ENCODE measurements at regions not wholly inside any gene's neighbourhood (a gene's known extent, or its start where the extent isn't known, plus 50 kb on each side); places are given as distances from the start of the nearest gene placed in this dataset.

- H2BK120ac ChIP-seq (replicated peaks; ENCODE audit: low read depth, low read length), result no peak overlapping the region
- H3K79me1 ChIP-seq (ENCODE audit: low read depth, low read length), result no peaks in the 10 kb centered on the region
- no peak overlapping the region for H4K91ac ChIP-seq (replicated peaks; ENCODE audit: insufficient read length, low read length)
- no peak for TF ChIP-seq FOSL1 (IDR thresholded peaks at IDR 0.05; ENCODE audit: insufficient read depth, low read depth, low read length)
- TF ChIP-seq CTCF (IDR thresholded peaks at IDR 0.05; ENCODE audit: control extremely low read depth in 1 of 3, insufficient read depth in 1 of 3, low read depth in 1 of 3, low read length in 3 of 3), result no peak
- no peak for TF ChIP-seq CEBPB (IDR thresholded peaks at IDR 0.05; ENCODE audit: low read depth, low read length)
- no peak for TF ChIP-seq GABPA (IDR thresholded peaks at IDR 0.05; ENCODE audit: borderline replicate concordance, insufficient read depth, low read length)
- no peak for TF ChIP-seq MAFK (IDR thresholded peaks at IDR 0.05; ENCODE audit: low read depth, low read length)
- no peak overlapping the region for H3K14ac ChIP-seq (ENCODE audit: insufficient read length)
- no peaks in the 10 kb centered on the region for H3K36me3 ChIP-seq (ENCODE audit: control insufficient read depth in 2 of 4, insufficient read depth in 4 of 4, low read length in 3 of 4)
- no peak overlapping the region for H2BK5ac ChIP-seq (ENCODE audit: low read depth, low read length)
- ChIA-PET POLR2A (ENCODE audit: partially characterized antibody) (no interaction called here), CTCF (ENCODE audit: partially characterized antibody) (interaction anchor here (0.6 to 1.5 kb wide), 3 partner anchors 11 to 84 kb away, joined by 3 read pairs; no protein-coding TSS in a partner anchor)
- H2BK15ac ChIP-seq (ENCODE audit: low read length), result no peak overlapping the region
- no peak overlapping the region for H3K4ac ChIP-seq (replicated peaks; ENCODE audit: insufficient read length, low read depth, low read length)
- H3K79me2 ChIP-seq (ENCODE audit: control insufficient read depth in 1 of 2, insufficient read depth in 2 of 2, low read length in 2 of 2), result no peaks in the 10 kb centered on the region
- H3K27me3 ChIP-seq (replicated peaks in 1 of 4; ENCODE audit: control insufficient read depth in 3 of 4, extremely low read depth in 1 of 4, insufficient read depth in 3 of 4, low read length in 3 of 4), result no peaks in the 10 kb centered on the region
- no peak overlapping the region for H2BK12ac ChIP-seq (ENCODE audit: low read depth, low read length)
- WGBS, 2 experiments (ENCODE audit: extremely low coverage in 1 of 2, insufficient coverage in 1 of 2, insufficient read length in 1 of 2, insufficient replicate concordance in 2 of 2, low coverage in 1 of 2, low lambda C conversion rate in 2 of 2, missing lambda C conversion rate in 1 of 2), result 97 to 100% methylated on average over 2 to 4 of the region's 4 CpGs
- no peak overlapping the region for H3K9ac ChIP-seq (replicated peaks in 1 of 4; ENCODE audit: extremely low read depth in 1 of 4, low read depth in 3 of 4, low read length in 3 of 4)
- no peak overlapping the region for H3K23ac ChIP-seq (ENCODE audit: insufficient read length)
- H3K18ac ChIP-seq (ENCODE audit: extremely low read depth, low read length), result no peak overlapping the region
- no peak overlapping the region for H4K8ac ChIP-seq (ENCODE audit: extremely low read depth, insufficient read depth, low read length)
- H2AFZ ChIP-seq (ENCODE audit: low read length), result no peak overlapping the region
- H3K4me3 ChIP-seq (ENCODE audit: extremely low read depth in 1 of 4, insufficient read depth in 2 of 4, low read depth in 3 of 4, low read length in 4 of 4), result no peak overlapping the region
- no peak overlapping the region for H4K5ac ChIP-seq (ENCODE audit: insufficient read length, low read depth, low read length)
- no peak overlapping the region for H3K56ac ChIP-seq (replicated peaks; ENCODE audit: insufficient read length, low read depth, low read length)
- no peak overlapping the region for H3K27ac ChIP-seq (ENCODE audit: low read depth, low read length)
- FAIRE-seq (no peak), DNase-seq (ENCODE audit: low read depth in 1 of 2, low spot score in 2 of 2) (no peak)
- no peak overlapping the region for H2AK5ac ChIP-seq (ENCODE audit: low read depth, low read length)
- H3K23me2 ChIP-seq (ENCODE audit: low read depth, low read length), result no peaks in the 10 kb centered on the region
- no peaks in the 10 kb centered on the region for H3K9me3 ChIP-seq (ENCODE audit: insufficient read depth in 2 of 2, low read depth in 1 of 2, low read length in 1 of 2)
- no peak overlapping the region for H3K4me2 ChIP-seq (ENCODE audit: insufficient read depth in 1 of 2, low read depth in 2 of 2, low read length in 2 of 2)
- H4K20me1 ChIP-seq (replicated peaks in 1 of 2; ENCODE audit: control insufficient read depth in 1 of 2, insufficient read depth in 2 of 2, low read length in 2 of 2), result no peaks in the 10 kb centered on the region
- no peaks in the 10 kb centered on the region; a peak in 1 of 7 replicates for H3K4me1 ChIP-seq (replicated peaks in 1 of 4; ENCODE audit: control insufficient read depth in 3 of 4, insufficient read depth in 4 of 4, low read length in 3 of 4)
- no peak overlapping the region for H2BK20ac ChIP-seq (ENCODE audit: low read length)
These were observed 444.8 kb downstream of the MAFB start for GRCh38 chr20:40244286-40244685.
